Left lung (tissue), 4 donors: ENCODE measurements at regions not wholly inside any gene's neighbourhood (a gene's known extent, or its start where the extent isn't known, plus 50 kb on each side); places are given as distances from the start of the nearest gene placed in this dataset.

Experiments
- ATAC-seq: fragments of 200-7000 bp; cut with Tn5 transposase; one replicate; pipeline ENCODE4 v1.9.1; 2020; ENCODE audit warnings: moderate library complexity
- DNase-seq, 4 donors: peaks; one replicate each; pipeline ENCODE4 v3.0.0-alpha.2; 2013 to 2020
- H3K27ac ChIP-seq, 2 donors: fragments of 200-600 bp; sonication (generic) in 1 of 2; one replicate each; pipeline versions ENCODE4 v1.5.0 to v1.8.0; 2020 to 2021
- H3K27me3 ChIP-seq, 2 donors: fragments of 200-600 bp; sonication (generic) in 1 of 2; one replicate each; pipeline versions ENCODE4 v1.5.0 to v1.8.0; 2020 to 2021
- H3K36me3 ChIP-seq, 2 donors: fragments of 200-600 bp; sonication (generic) in 1 of 2; one replicate each; pipeline versions ENCODE4 v1.5.0 to v1.8.0; 2020 to 2021
- H3K4me1 ChIP-seq, 2 donors: fragments of 200-600 bp; one replicate each; pipeline ENCODE4 v1.8.0; 2021
- H3K4me3 ChIP-seq, 2 donors: fragments of 200-600 bp; sonication (generic) in 1 of 2; one replicate each; pipeline versions ENCODE4 v1.5.0 to v1.8.0; 2020 to 2021; ENCODE audit warnings: mild to moderate bottlenecking in 1 of 2
- H3K9me3 ChIP-seq, 2 donors: fragments of 200-600 bp; sonication (generic) in 1 of 2; one replicate each; pipeline versions ENCODE4 v1.5.0 to v1.8.0; 2020 to 2021
- intact Hi-C, 2 donors: fragments of 100-400 bp; cut with DNase I; formaldehyde crosslinking; loops; one replicate each; pipeline versions ENCODE4 v1.11.2 to v1.14.2; 2022
- TF ChIP-seq, protein P1 (sequence below), 2 donors: fragments of 200-600 bp; sonication (generic) in 1 of 2; IDR thresholded peaks; one replicate each; pipeline versions ENCODE4 v1.5.0 to v1.8.0; 2021; ENCODE audit warnings: antibody characterized with exemption in 2 of 2
- donor health status: DM: no; HTN: yes; CAD: no.
- donor health status: DM: no; HTN: no; CAD: no.

- no peaks in the 10 kb centered on the region for H3K27me3 ChIP-seq
- no peaks in the 10 kb centered on the region for H3K4me1 ChIP-seq
- no peak for DNase-seq
- H3K4me3 ChIP-seq: no peak overlapping the region
- no peaks in the 10 kb centered on the region for H3K36me3 ChIP-seq
- ATAC-seq: no peak
- H3K9me3 ChIP-seq: peaks cover 0 to 16% of the 10 kb centered on the region in 2 donors
- intact Hi-C loops: no loop called here
- TF ChIP-seq, protein P1, sequence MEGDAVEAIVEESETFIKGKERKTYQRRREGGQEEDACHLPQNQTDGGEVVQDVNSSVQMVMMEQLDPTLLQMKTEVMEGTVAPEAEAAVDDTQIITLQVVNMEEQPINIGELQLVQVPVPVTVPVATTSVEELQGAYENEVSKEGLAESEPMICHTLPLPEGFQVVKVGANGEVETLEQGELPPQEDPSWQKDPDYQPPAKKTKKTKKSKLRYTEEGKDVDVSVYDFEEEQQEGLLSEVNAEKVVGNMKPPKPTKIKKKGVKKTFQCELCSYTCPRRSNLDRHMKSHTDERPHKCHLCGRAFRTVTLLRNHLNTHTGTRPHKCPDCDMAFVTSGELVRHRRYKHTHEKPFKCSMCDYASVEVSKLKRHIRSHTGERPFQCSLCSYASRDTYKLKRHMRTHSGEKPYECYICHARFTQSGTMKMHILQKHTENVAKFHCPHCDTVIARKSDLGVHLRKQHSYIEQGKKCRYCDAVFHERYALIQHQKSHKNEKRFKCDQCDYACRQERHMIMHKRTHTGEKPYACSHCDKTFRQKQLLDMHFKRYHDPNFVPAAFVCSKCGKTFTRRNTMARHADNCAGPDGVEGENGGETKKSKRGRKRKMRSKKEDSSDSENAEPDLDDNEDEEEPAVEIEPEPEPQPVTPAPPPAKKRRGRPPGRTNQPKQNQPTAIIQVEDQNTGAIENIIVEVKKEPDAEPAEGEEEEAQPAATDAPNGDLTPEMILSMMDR (IDR thresholded peaks at IDR 0.05): no peak
- no peak overlapping the region for H3K27ac ChIP-seq
These were observed 496.9 kb upstream of the LINC00305 start for GRCh38 chr18:64645753-64646152.

GRCh38 chr18:64639536-64639935 lies 490.6 kb upstream of the LINC00305 start:
- Histone ChIP-seq H3K4me1 (no peaks in the 10 kb centered on the region), H3K4me3 (no peak overlapping the region), H3K27ac (no peak overlapping the region), H3K9me3 (no peaks in the 10 kb centered on the region), H3K27me3 (no peaks in the 10 kb centered on the region), H3K36me3 (no peaks in the 10 kb centered on the region)
- no peak for DNase-seq
- ATAC-seq: no peak
- TF ChIP-seq, protein P1 (IDR thresholded peaks at IDR 0.05): no peak
- intact Hi-C loops: no loop called here

DNA sequence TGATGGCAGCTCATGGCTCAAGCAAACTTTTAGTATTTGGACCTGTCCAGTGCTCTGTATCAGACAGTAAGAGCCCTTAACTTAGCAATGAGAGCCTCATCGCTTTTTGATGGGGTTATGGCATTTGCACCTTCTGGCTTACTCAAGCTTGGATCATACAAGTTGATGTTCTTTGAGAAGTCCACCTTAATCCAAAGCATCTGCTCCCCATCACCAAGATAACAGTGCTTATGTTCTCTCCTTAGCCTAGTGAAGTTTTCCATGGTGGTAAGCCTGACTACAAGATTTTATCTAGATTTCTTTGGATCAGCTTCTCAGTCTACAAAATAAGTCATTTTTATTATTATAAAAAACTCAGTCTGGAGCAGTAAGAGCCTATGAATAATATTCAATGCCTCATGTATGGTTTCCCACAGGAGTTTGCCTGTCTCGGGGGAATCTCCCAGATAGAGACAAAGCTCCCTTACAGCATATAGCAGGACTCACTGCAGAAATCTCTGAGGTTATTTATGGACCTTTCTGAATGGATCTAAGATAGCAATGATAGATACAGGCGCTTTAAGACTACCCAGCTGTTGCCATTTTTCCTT lies 472.2 kb upstream of the LINC00305 start:
- TF ChIP-seq, protein P1 (IDR thresholded peaks at IDR 0.05): no peak
- Histone ChIP-seq H3K36me3 (no peaks in the 10 kb centered on the region), H3K27ac (no peak overlapping the region), H3K9me3 (no peaks in the 10 kb centered on the region), H3K4me3 (no peak overlapping the region), H3K4me1 (no peaks in the 10 kb centered on the region), H3K27me3 (no peaks in the 10 kb centered on the region)
- DNase-seq: no peak
- intact Hi-C loops: no loop called here
- ATAC-seq: no peak

- no peaks in the 10 kb centered on the region for H3K36me3 ChIP-seq
- intact Hi-C loops: no loop called here
- DNase-seq (peak in 1 of 4 donors; percentile 15), ATAC-seq (no peak)
- TF ChIP-seq, protein P1 (IDR thresholded peaks at IDR 0.05): no peak
- no peaks in the 10 kb centered on the region for H3K4me1 ChIP-seq
- H3K27me3 ChIP-seq: no peaks in the 10 kb centered on the region
- no peak overlapping the region for H3K4me3 ChIP-seq
- no peaks in the 10 kb centered on the region for H3K9me3 ChIP-seq
- no peak overlapping the region for H3K27ac ChIP-seq
These were observed 469.5 kb upstream of the LINC00305 start for GRCh38 chr18:64618390-64618789.

DNA sequence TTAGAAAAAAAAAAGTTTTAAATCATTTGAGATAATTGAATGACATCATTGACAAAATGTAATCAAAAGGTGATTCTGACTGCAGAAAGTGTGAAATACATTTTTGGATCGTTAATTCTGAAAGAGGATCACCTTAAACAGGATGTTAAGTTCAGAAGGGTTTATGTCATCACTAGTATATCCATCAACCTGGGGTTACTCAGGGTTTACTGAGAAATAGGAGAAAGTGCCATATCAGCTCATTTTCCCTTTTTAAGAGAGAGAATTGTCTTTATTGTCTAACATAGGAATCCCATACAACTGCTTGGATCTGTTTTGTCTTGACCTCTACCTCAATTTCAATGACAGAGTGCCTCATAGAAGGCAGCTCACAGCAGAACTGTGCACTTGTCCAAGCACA lies 466.1 kb upstream of the LINC00305 start:
- no peaks in the 10 kb centered on the region for H3K27me3 ChIP-seq
- H3K27ac ChIP-seq: no peak overlapping the region
- ATAC-seq: no peak
- no peaks in the 10 kb centered on the region for H3K4me1 ChIP-seq
- H3K4me3 ChIP-seq: no peak overlapping the region
- no peaks in the 10 kb centered on the region for H3K36me3 ChIP-seq
- no peaks in the 10 kb centered on the region for H3K9me3 ChIP-seq
- TF ChIP-seq, protein P1 (IDR thresholded peaks at IDR 0.05): no peak
- intact Hi-C loops: no loop called here
- no peak for DNase-seq
